MM.1S (cell line): ENCODE measurements at regions not wholly inside any gene's neighbourhood (a gene's known extent, or its start where the extent isn't known, plus 50 kb on each side); places are given as distances from the start of the nearest gene placed in this dataset.

Source experiments
- EZH2phosphoT487 ChIP-seq: fragments of 300-600 bp; sonication (generic); IDR thresholded peaks from 2 replicates; pipeline ENCODE4 v1.6.1; 2018; ENCODE audit warnings: antibody characterized with exemption, low read length
- TF ChIP-seq, protein P1 (sequence below): fragments of 300-600 bp; sonication (generic); IDR thresholded peaks from 2 replicates; pipeline ENCODE4 v1.5.1; 2016; ENCODE audit warnings: antibody characterized with exemption, low read length, mixed read lengths

DNA sequence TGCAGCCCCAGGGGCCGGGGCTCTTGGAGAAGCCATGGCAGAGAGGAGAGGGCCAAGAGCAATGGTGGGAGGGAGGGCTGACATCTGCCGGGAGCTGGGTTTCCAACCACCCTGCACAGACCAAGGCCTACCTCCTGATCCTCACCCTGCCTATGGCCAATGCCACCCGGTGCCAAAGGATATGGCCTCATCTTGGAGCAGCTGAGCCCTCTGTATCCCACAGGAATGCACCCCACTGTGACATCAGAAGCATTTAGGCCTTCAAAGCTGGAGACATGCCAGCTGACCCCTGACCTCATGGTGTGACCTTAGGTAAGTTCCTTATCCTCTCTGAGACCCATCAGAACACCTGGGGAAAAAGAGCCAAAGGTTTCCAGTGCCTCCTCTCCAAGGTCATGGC, 113.6 kb upstream of the ZMIZ1 start:
- TF ChIP-seq, protein P1, sequence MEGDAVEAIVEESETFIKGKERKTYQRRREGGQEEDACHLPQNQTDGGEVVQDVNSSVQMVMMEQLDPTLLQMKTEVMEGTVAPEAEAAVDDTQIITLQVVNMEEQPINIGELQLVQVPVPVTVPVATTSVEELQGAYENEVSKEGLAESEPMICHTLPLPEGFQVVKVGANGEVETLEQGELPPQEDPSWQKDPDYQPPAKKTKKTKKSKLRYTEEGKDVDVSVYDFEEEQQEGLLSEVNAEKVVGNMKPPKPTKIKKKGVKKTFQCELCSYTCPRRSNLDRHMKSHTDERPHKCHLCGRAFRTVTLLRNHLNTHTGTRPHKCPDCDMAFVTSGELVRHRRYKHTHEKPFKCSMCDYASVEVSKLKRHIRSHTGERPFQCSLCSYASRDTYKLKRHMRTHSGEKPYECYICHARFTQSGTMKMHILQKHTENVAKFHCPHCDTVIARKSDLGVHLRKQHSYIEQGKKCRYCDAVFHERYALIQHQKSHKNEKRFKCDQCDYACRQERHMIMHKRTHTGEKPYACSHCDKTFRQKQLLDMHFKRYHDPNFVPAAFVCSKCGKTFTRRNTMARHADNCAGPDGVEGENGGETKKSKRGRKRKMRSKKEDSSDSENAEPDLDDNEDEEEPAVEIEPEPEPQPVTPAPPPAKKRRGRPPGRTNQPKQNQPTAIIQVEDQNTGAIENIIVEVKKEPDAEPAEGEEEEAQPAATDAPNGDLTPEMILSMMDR: no peak
- no peak for TF ChIP-seq EZH2phosphoT487
